ENCODE measurements at regions not wholly inside any gene's neighbourhood (a gene's known extent, or its start where the extent isn't known, plus 50 kb on each side); places are given as distances from the start of the nearest gene placed in this dataset.

- H3K9me3 ChIP-seq (ENCODE audit: control insufficient read depth, low read depth, low read length) = no peaks in the 10 kb centered on the region
- H3K27ac ChIP-seq (ENCODE audit: low read length) = no peak overlapping the region
- no peak overlapping the region for H3K4me3 ChIP-seq (ENCODE audit: low read length)
- no peaks in the 10 kb centered on the region for H3K27me3 ChIP-seq (ENCODE audit: control insufficient read depth, insufficient read depth, low read length)
- H3K4me1 ChIP-seq (ENCODE audit: control insufficient read depth, low read depth, low read length) = no peaks in the 10 kb centered on the region
- no peak overlapping the region for H3K9ac ChIP-seq (ENCODE audit: low read length)
- no peaks in the 10 kb centered on the region for H3K36me3 ChIP-seq (ENCODE audit: control insufficient read depth, low read depth, low read length)
These were observed 90.4 kb downstream of the NUP35 start for GRCh38 chr2:183214680-183215079.

- Histone ChIP-seq H3K36me3 (ENCODE audit: control insufficient read depth, low read depth, low read length) (no peaks in the 10 kb centered on the region), H3K9me3 (ENCODE audit: control insufficient read depth, low read depth, low read length) (no peaks in the 10 kb centered on the region), H3K4me1 (ENCODE audit: control insufficient read depth, low read depth, low read length) (no peaks in the 10 kb centered on the region), H3K4me3 (ENCODE audit: low read length) (no peak overlapping the region), H3K27ac (ENCODE audit: low read length) (no peak overlapping the region), H3K27me3 (ENCODE audit: control insufficient read depth, insufficient read depth, low read length) (no peaks in the 10 kb centered on the region), H3K9ac (ENCODE audit: low read length) (no peak overlapping the region)
These were observed 91.7 kb downstream of the NUP35 start for GRCh38 chr2:183215917-183216316.

- no peak overlapping the region for H3K9ac ChIP-seq (ENCODE audit: low read length)
- no peaks in the 10 kb centered on the region for H3K36me3 ChIP-seq (ENCODE audit: control insufficient read depth, low read depth, low read length)
- no peak overlapping the region for H3K4me3 ChIP-seq (ENCODE audit: low read length)
- H3K4me1 ChIP-seq (ENCODE audit: control insufficient read depth, low read depth, low read length) = no peaks in the 10 kb centered on the region
- H3K27me3 ChIP-seq (ENCODE audit: control insufficient read depth, insufficient read depth, low read length) = no peaks in the 10 kb centered on the region
- H3K27ac ChIP-seq (ENCODE audit: low read length) = no peak overlapping the region
- H3K9me3 ChIP-seq (ENCODE audit: control insufficient read depth, low read depth, low read length) = no peaks in the 10 kb centered on the region
These were observed 95.6 kb downstream of the NUP35 start for GRCh38 chr2:183219888-183220287.

GRCh38 chr2:183222751-183223150, 98.5 kb downstream of the NUP35 start:
- H3K9me3 ChIP-seq (ENCODE audit: control insufficient read depth, low read depth, low read length) = no peaks in the 10 kb centered on the region
- H3K27ac ChIP-seq (ENCODE audit: low read length) = no peak overlapping the region
- H3K9ac ChIP-seq (ENCODE audit: low read length) = no peak overlapping the region

GRCh38 chr2:183224948-183225347, 100.7 kb downstream of the NUP35 start:
- Histone ChIP-seq H3K27me3 (ENCODE audit: control insufficient read depth, insufficient read depth, low read length) (no peaks in the 10 kb centered on the region), H3K36me3 (ENCODE audit: control insufficient read depth, low read depth, low read length) (no peaks in the 10 kb centered on the region), H3K9ac (ENCODE audit: low read length) (no peak overlapping the region), H3K9me3 (ENCODE audit: control insufficient read depth, low read depth, low read length) (no peaks in the 10 kb centered on the region), H3K4me1 (ENCODE audit: control insufficient read depth, low read depth, low read length) (no peaks in the 10 kb centered on the region), H3K4me3 (ENCODE audit: low read length) (no peak overlapping the region), H3K27ac (ENCODE audit: low read length) (no peak overlapping the region)

More at GRCh38 chr2:183222751-183223150, 98.5 kb downstream of the NUP35 start:
- Histone ChIP-seq H3K4me3 (ENCODE audit: low read length) (no peak overlapping the region), H3K4me1 (ENCODE audit: control insufficient read depth, low read depth, low read length) (no peaks in the 10 kb centered on the region), H3K27me3 (ENCODE audit: control insufficient read depth, insufficient read depth, low read length) (no peaks in the 10 kb centered on the region), H3K36me3 (ENCODE audit: control insufficient read depth, low read depth, low read length) (no peaks in the 10 kb centered on the region)

- Histone ChIP-seq H3K4me3 (ENCODE audit: low read length) (no peak overlapping the region), H3K36me3 (ENCODE audit: control insufficient read depth, low read depth, low read length) (no peaks in the 10 kb centered on the region), H3K27ac (ENCODE audit: low read length) (no peak overlapping the region), H3K9ac (ENCODE audit: low read length) (no peak overlapping the region), H3K9me3 (ENCODE audit: control insufficient read depth, low read depth, low read length) (no peaks in the 10 kb centered on the region), H3K27me3 (ENCODE audit: control insufficient read depth, insufficient read depth, low read length) (no peaks in the 10 kb centered on the region), H3K4me1 (ENCODE audit: control insufficient read depth, low read depth, low read length) (no peaks in the 10 kb centered on the region)
These were observed 102.9 kb downstream of the NUP35 start for GRCh38 chr2:183227176-183227575.

GRCh38 chr2:183229386-183229785, 105.1 kb downstream of the NUP35 start:
- no peaks in the 10 kb centered on the region for H3K9me3 ChIP-seq (ENCODE audit: control insufficient read depth, low read depth, low read length)
- no peaks in the 10 kb centered on the region for H3K36me3 ChIP-seq (ENCODE audit: control insufficient read depth, low read depth, low read length)
- no peak overlapping the region for H3K27ac ChIP-seq (ENCODE audit: low read length)
- H3K4me3 ChIP-seq (ENCODE audit: low read length) = no peak overlapping the region
- no peaks in the 10 kb centered on the region for H3K4me1 ChIP-seq (ENCODE audit: control insufficient read depth, low read depth, low read length)
- no peaks in the 10 kb centered on the region for H3K27me3 ChIP-seq (ENCODE audit: control insufficient read depth, insufficient read depth, low read length)
- no peak overlapping the region for H3K9ac ChIP-seq (ENCODE audit: low read length)

- no peaks in the 10 kb centered on the region for H3K4me1 ChIP-seq (ENCODE audit: control insufficient read depth, low read depth, low read length)
- H3K4me3 ChIP-seq (ENCODE audit: low read length) = no peak overlapping the region
- no peaks in the 10 kb centered on the region for H3K36me3 ChIP-seq (ENCODE audit: control insufficient read depth, low read depth, low read length)
- H3K9ac ChIP-seq (ENCODE audit: low read length) = no peak overlapping the region
- no peak overlapping the region for H3K27ac ChIP-seq (ENCODE audit: low read length)
- no peaks in the 10 kb centered on the region for H3K27me3 ChIP-seq (ENCODE audit: control insufficient read depth, insufficient read depth, low read length)
- H3K9me3 ChIP-seq (ENCODE audit: control insufficient read depth, low read depth, low read length) = no peaks in the 10 kb centered on the region
These were observed 108.1 kb downstream of the NUP35 start for GRCh38 chr2:183232161-183232865.

- no peak overlapping the region for H3K27ac ChIP-seq (ENCODE audit: low read length)
- no peak overlapping the region for H3K4me3 ChIP-seq (ENCODE audit: low read length)
- peaks cover 3% of the 10 kb centered on the region for H3K4me1 ChIP-seq (ENCODE audit: control insufficient read depth, low read depth, low read length)
- H3K36me3 ChIP-seq (ENCODE audit: control insufficient read depth, low read depth, low read length) = no peaks in the 10 kb centered on the region
- H3K9me3 ChIP-seq (ENCODE audit: control insufficient read depth, low read depth, low read length) = no peaks in the 10 kb centered on the region
- no peaks in the 10 kb centered on the region for H3K27me3 ChIP-seq (ENCODE audit: control insufficient read depth, insufficient read depth, low read length)
- H3K9ac ChIP-seq (ENCODE audit: low read length) = no peak overlapping the region
These were observed 118.7 kb downstream of the NUP35 start for GRCh38 chr2:183242937-183243336.

GRCh38 chr2:183243758-183244157, 119.5 kb downstream of the NUP35 start:
- H3K4me1 ChIP-seq (ENCODE audit: control insufficient read depth, low read depth, low read length) = peaks cover 3% of the 10 kb centered on the region
- no peak overlapping the region for H3K9ac ChIP-seq (ENCODE audit: low read length)
- H3K4me3 ChIP-seq (ENCODE audit: low read length) = no peak overlapping the region
- H3K27me3 ChIP-seq (ENCODE audit: control insufficient read depth, insufficient read depth, low read length) = no peaks in the 10 kb centered on the region
- H3K9me3 ChIP-seq (ENCODE audit: control insufficient read depth, low read depth, low read length) = no peaks in the 10 kb centered on the region
- no peak overlapping the region for H3K27ac ChIP-seq (ENCODE audit: low read length)
- H3K36me3 ChIP-seq (ENCODE audit: control insufficient read depth, low read depth, low read length) = no peaks in the 10 kb centered on the region

GRCh38 chr2:183244300-183244844, 120.1 kb downstream of the NUP35 start:
- Histone ChIP-seq H3K27me3 (ENCODE audit: control insufficient read depth, insufficient read depth, low read length) (no peaks in the 10 kb centered on the region), H3K4me1 (ENCODE audit: control insufficient read depth, low read depth, low read length) (peaks cover 3% of the 10 kb centered on the region), H3K9ac (ENCODE audit: low read length) (no peak overlapping the region), H3K9me3 (ENCODE audit: control insufficient read depth, low read depth, low read length) (no peaks in the 10 kb centered on the region), H3K4me3 (ENCODE audit: low read length) (no peak overlapping the region), H3K27ac (ENCODE audit: low read length) (no peak overlapping the region), H3K36me3 (ENCODE audit: control insufficient read depth, low read depth, low read length) (no peaks in the 10 kb centered on the region)

Data from iPS-18a (cell line).